GM12872 (cell line): ENCODE measurements at regions not wholly inside any gene's neighbourhood (a gene's known extent, or its start where the extent isn't known, plus 50 kb on each side); places are given as distances from the start of the nearest gene placed in this dataset.

ENCODE experiments used
- CTCF ChIP-seq: IDR thresholded peaks from 3 replicates; pipeline ENCODE4 v1.5.1; 2011; ENCODE audit warnings: low read depth, mild to moderate bottlenecking, low read length, moderate library complexity; ENCODE audit not compliant: insufficient read depth

- TF ChIP-seq CTCF: no peak
Measured at GRCh38 chrX:121975671-121976070, 928.3 kb downstream of the GLUD2 start.

DNA sequence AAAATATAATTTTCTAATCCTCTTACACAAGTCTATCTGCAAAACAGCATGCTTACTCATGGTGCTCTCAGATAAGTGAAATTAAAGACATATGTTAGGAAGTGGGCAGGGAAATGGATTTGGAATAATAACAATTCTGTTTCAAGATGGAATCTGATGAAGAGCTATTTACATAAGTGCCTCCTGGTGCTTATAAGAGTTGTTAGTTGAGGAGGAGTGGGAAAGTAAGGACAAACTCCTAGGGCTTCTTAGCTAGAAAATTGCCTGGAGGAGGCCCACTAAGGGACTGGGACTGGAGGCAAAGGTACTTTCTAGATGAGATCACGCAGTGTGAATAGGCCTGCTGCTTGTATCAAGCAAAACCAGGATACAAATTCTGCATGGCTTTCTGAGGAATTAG is 939.8 kb downstream of the GLUD2 start:
- no peak for TF ChIP-seq CTCF

DNA sequence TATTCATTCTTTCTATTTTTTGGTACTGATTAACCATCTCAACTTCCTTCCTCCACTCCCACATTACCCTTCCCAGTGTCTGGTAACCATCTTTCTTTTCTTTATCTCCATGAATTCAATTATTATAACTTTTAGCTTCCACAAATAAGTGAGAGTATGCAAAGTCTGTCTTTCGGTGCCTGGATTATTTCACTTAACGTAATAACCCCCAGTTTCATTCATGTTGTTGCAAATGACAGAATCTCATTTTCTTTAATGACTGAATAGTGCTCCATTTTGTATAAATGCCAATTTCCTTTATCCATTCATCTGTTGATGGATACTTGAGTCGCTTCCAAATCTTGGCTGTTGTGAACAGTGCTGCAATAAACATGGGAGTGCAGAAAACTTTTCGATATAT is 940.4 kb downstream of the GLUD2 start:
- TF ChIP-seq CTCF: no peak

DNA sequence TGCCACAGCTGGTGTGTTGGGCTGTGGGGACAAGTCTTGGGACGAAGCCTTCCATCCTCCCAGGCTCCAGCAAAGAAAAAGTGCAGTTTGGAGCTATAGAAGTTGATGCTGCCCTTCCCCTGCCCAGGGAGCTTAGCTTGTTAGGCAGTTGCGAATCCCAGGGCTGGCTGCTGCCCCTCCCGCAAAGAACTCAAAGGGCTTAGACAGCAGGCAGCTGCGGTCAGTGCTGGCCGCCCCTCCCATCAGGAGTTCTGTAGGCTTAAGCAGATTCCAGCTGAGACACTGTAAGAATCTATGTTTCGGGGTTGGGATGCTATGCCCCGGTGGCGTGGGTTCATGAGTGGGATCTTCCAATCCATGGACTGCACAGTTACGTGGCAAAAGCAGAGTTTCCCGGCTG is 956.7 kb downstream of the GLUD2 start:
- no peak for TF ChIP-seq CTCF

GRCh38 chrX:122026665-122027064 is 979.3 kb downstream of the GLUD2 start:
- no peak for TF ChIP-seq CTCF

- no peak for TF ChIP-seq CTCF
Measured at GRCh38 chrX:122046226-122046625, 998.8 kb downstream of the GLUD2 start.

DNA sequence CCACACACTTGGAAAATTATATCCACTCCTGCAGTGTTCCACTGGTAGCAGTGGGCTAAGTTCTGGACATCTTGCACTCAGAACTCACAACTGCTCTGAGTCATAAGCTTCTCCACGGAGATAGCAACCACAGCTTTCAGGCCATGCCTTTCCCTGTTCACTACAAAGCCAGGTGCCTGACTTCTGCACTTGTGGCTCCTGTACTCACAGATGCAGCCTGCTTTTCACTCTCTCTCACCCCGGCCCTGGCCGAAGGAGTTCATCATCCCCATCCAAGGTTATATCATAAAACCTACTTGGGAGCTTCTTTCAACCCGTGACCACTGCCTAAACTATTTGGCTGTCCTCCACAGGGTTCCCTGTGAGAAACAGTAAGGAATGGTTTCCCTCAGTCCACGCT is 999.4 kb downstream of the GLUD2 start:
- no peak for TF ChIP-seq CTCF

GRCh38 chrX:122047261-122047660 is 999.9 kb downstream of the GLUD2 start:
- no peak for TF ChIP-seq CTCF
